ENCODE measurements at regions not wholly inside any gene's neighbourhood (a gene's known extent, or its start where the extent isn't known, plus 50 kb on each side); places are given as distances from the start of the nearest gene placed in this dataset.

DNA sequence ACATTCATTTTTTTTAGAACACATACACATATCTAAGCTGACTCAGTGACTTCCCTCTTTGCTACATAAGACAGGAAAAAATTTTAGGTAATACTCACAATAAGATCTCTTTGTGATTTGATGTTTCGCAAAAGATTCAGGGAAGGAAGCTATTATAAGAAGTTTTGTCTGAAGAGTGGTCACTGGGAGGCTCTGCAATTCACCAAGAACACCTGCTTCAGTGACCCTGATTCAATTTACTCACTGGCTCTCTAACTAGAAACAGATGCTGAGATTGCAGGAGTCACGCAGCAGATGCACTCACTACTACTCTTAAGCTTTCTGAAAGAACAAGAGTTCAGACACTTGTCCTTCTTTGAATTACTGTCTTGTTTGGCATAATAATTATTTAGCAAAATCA, 193.6 kb upstream of the DDI1 start:
- no CpG with 5 or more reads among the region's 2 CpGs for WGBS (ENCODE audit: insufficient coverage)
- no peaks in the 10 kb centered on the region for H3K9me3 Mint-ChIP-seq
- ATAC-seq (replicated peaks in 1 of 4) = no peak

DNA sequence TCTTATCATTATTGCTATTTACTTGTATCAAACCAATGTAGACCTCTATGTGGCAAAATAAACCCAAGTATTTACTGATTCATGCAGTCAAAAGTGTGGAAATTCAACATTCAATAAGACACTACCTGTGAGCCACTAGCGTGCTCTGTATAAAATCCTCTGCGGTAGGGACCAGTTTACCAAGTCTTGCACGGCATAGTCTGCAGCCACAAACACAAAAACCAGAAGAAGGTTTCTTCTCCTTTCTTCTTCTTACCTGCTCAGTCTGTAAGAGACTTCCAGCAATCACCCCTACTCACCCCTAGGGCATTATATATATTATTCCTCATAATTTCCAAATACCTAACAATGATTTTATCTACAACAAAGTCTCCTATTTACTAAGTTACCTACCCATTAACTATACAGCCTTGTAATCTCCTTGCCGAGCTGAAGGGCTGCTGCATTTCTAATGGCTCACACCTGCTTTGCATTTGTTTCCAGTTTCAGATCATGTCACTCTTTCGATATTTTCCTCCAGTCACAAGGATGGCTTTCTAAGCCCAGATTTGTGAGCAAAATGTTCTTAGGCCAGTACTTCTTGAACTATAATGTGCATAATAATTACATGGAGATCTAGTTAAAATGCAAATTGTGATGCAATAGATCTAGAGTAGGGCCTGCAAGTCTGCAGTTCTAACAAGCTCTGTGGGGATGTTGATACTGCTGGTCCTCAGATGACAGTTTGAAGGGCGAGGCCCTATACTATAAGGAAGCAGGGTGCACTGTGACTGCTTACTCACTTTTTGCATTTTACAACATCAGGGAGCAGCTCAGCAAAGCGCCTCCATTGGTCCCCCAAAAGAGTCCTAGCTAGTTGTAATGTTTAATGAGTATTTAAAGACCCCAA, 191.9 kb upstream of the DDI1 start:
- WGBS (ENCODE audit: insufficient coverage) = 66% methylated on average over 5 of the region's 7 CpGs
- H3K27me3 ChIP-seq (replicated peaks in 1 of 2; ENCODE audit: control insufficient read depth in 2 of 2, extremely low read depth in 1 of 2, insufficient read depth in 2 of 2, low read length in 1 of 2) = no peaks in the 10 kb centered on the region

More for the DNA sequence above, 193.6 kb upstream of the DDI1 start:
- no peak overlapping the region for H3K27ac Mint-ChIP-seq
- no peak overlapping the region for H3K27ac ChIP-seq (ENCODE audit: low read length)
- no peaks in the 10 kb centered on the region for H3K36me3 ChIP-seq (ENCODE audit: control insufficient read depth in 2 of 2, extremely low read depth in 1 of 2, insufficient read depth in 1 of 2, low read length in 1 of 2)
- ChIA-PET POLR2A (no interaction called here), CTCF (interaction anchor here (0.6 to 0.7 kb wide), 2 partner anchors 8 to 1853 kb away, joined by 3 to 5 read pairs; no protein-coding TSS in a partner anchor)
- H3K36me3 Mint-ChIP-seq = no peaks in the 10 kb centered on the region
- no peaks in the 10 kb centered on the region for H3K4me1 Mint-ChIP-seq
- H3K4me3 Mint-ChIP-seq = no peak overlapping the region
- H3K4me1 ChIP-seq (ENCODE audit: control insufficient read depth in 1 of 2, extremely low read depth in 1 of 2, insufficient read depth in 2 of 2, low read length in 2 of 2) = no peaks in the 10 kb centered on the region
- H3K27me3 ChIP-seq (replicated peaks in 1 of 2; ENCODE audit: control insufficient read depth in 2 of 2, extremely low read depth in 1 of 2, insufficient read depth in 2 of 2, low read length in 1 of 2) = no peaks in the 10 kb centered on the region
- no peaks in the 10 kb centered on the region for H3K27me3 Mint-ChIP-seq
- H3K9me3 ChIP-seq = no peaks in the 10 kb centered on the region
- DNase-seq = no peak
- no peak overlapping the region for H3K4me3 ChIP-seq (ENCODE audit: control insufficient read depth in 1 of 2, extremely low read depth in 1 of 2, low read length in 1 of 2)

DNA sequence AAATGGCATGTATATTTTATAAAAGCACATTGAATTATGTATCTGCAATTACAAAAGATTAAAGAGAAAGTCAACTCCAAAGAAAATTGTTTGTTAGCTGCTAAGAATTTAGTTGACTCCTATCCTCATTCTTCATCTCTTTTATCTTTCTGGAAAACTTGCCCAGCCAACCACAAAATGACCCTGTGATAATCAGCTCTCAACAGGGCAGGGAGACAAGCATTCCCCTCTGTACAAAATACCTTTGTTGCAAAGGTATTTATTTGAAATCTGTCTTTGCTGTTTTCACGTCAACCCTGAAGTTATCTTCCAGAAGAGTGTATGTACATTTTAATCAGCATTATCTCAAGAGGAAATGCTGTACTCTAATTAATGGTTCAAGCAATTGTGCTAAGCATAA, 191.1 kb upstream of the DDI1 start:
- Mint-ChIP-seq H3K27me3 (no peaks in the 10 kb centered on the region), H3K36me3 (no peaks in the 10 kb centered on the region), H3K9me3 (no peaks in the 10 kb centered on the region), H3K4me1 (no peaks in the 10 kb centered on the region), H3K4me3 (no peak overlapping the region), H3K27ac (no peak overlapping the region)
- no peaks in the 10 kb centered on the region for H3K9me3 ChIP-seq
- CTCF ChIA-PET = no interaction called here
- H3K27ac ChIP-seq (ENCODE audit: low read length) = no peak overlapping the region
- no peak overlapping the region for H3K4me3 ChIP-seq (ENCODE audit: control insufficient read depth in 1 of 2, extremely low read depth in 1 of 2, low read length in 1 of 2)
- DNase-seq (no peak), ATAC-seq (replicated peaks in 1 of 4) (no peak)
- POLR2A ChIA-PET = no interaction called here
- H3K36me3 ChIP-seq (ENCODE audit: control insufficient read depth in 2 of 2, extremely low read depth in 1 of 2, insufficient read depth in 1 of 2, low read length in 1 of 2) = no peaks in the 10 kb centered on the region
- no peaks in the 10 kb centered on the region for H3K4me1 ChIP-seq (ENCODE audit: control insufficient read depth in 1 of 2, extremely low read depth in 1 of 2, insufficient read depth in 2 of 2, low read length in 2 of 2)
- WGBS (ENCODE audit: insufficient coverage) = no CpG with 5 or more reads among the region's 1 CpG
- H3K27me3 ChIP-seq (replicated peaks in 1 of 2; ENCODE audit: control insufficient read depth in 2 of 2, extremely low read depth in 1 of 2, insufficient read depth in 2 of 2, low read length in 1 of 2) = no peaks in the 10 kb centered on the region

More for the DNA sequence above, 191.9 kb upstream of the DDI1 start:
- H3K9me3 Mint-ChIP-seq = no peaks in the 10 kb centered on the region
- H3K4me3 ChIP-seq (ENCODE audit: control insufficient read depth in 1 of 2, extremely low read depth in 1 of 2, low read length in 1 of 2) = no peak overlapping the region
- H3K9me3 ChIP-seq = no peaks in the 10 kb centered on the region
- CTCF ChIA-PET = no interaction called here
- H3K4me3 Mint-ChIP-seq = no peak overlapping the region
- H3K4me1 Mint-ChIP-seq = no peaks in the 10 kb centered on the region
- no peaks in the 10 kb centered on the region for H3K36me3 Mint-ChIP-seq
- ATAC-seq (replicated peaks in 1 of 4) (no peak), DNase-seq (no peak)
- H3K27ac Mint-ChIP-seq = no peak overlapping the region
- no peaks in the 10 kb centered on the region for H3K4me1 ChIP-seq (ENCODE audit: control insufficient read depth in 1 of 2, extremely low read depth in 1 of 2, insufficient read depth in 2 of 2, low read length in 2 of 2)
- no peaks in the 10 kb centered on the region for H3K27me3 Mint-ChIP-seq
- POLR2A ChIA-PET = no interaction called here
- H3K27ac ChIP-seq (ENCODE audit: low read length) = no peak overlapping the region
- no peaks in the 10 kb centered on the region for H3K36me3 ChIP-seq (ENCODE audit: control insufficient read depth in 2 of 2, extremely low read depth in 1 of 2, insufficient read depth in 1 of 2, low read length in 1 of 2)

DNA sequence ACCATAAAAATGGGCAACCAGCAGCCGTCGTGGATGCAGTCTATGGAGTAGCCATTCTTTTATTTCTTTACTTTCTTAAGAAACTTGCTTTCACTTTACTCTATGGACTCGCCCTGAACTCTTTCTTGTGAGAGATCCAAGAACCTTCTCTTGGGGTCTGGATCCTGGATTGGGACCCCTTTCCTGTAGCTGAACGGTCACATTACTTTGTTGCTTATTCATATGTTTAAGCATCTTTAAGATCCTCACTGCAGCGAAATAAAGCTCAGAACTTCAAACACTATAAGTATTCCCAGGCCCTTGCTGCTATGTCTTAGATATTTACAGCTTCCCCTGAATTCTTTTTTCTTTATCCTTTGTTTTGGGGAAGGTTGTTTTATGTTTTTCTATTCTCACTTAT, 187.8 kb upstream of the DDI1 start:
- no peak for ATAC-seq (replicated peaks in 1 of 4)
- H3K4me3 Mint-ChIP-seq = no peak overlapping the region

DNA sequence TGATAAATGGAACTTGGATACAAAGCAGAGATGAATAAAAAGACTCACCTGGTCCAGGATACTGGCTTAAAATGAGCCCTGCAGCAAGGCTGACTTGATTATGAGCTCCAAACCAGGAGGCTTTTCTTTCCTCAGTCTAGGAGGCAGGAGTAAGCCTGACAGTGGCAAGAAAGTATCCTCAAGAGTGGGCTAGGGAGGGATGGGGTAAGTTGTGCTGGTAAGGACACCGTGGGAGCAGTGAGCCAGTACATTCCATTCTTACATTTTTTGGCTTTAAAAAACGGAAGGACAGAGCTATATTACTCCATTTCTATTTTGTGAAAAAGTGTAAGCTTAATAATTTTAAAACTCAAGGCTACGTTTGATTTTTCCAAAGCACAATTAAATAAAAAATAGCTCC, 187.1 kb upstream of the DDI1 start:
- Histone ChIP-seq H3K4me1 (ENCODE audit: control insufficient read depth in 1 of 2, extremely low read depth in 1 of 2, insufficient read depth in 2 of 2, low read length in 2 of 2) (peaks cover 0 to 2% of the 10 kb centered on the region in 2 experiments), H3K9me3 (no peaks in the 10 kb centered on the region), H3K27me3 (replicated peaks in 1 of 2; ENCODE audit: control insufficient read depth in 2 of 2, extremely low read depth in 1 of 2, insufficient read depth in 2 of 2, low read length in 1 of 2) (no peaks in the 10 kb centered on the region), H3K4me3 (ENCODE audit: control insufficient read depth in 1 of 2, extremely low read depth in 1 of 2, low read length in 1 of 2) (no peak overlapping the region), H3K36me3 (ENCODE audit: control insufficient read depth in 2 of 2, extremely low read depth in 1 of 2, insufficient read depth in 1 of 2, low read length in 1 of 2) (no peaks in the 10 kb centered on the region), H3K27ac (ENCODE audit: low read length) (no peak overlapping the region)
- H3K9me3 Mint-ChIP-seq = no peaks in the 10 kb centered on the region
- ChIA-PET CTCF (no interaction called here), POLR2A (no interaction called here)
- no peak overlapping the region for H3K4me3 Mint-ChIP-seq
- no CpG with 5 or more reads among the region's 3 CpGs for WGBS (ENCODE audit: insufficient coverage)
- no peaks in the 10 kb centered on the region for H3K27me3 Mint-ChIP-seq
- no peak for ATAC-seq (replicated peaks in 1 of 4)
- H3K27ac Mint-ChIP-seq = no peak overlapping the region
- no peaks in the 10 kb centered on the region for H3K36me3 Mint-ChIP-seq
- no peaks in the 10 kb centered on the region for H3K4me1 Mint-ChIP-seq
- no peak for DNase-seq

More for the DNA sequence above, 187.8 kb upstream of the DDI1 start:
- H3K27me3 Mint-ChIP-seq = no peaks in the 10 kb centered on the region
- no peaks in the 10 kb centered on the region for H3K9me3 ChIP-seq
- peaks cover 0 to 2% of the 10 kb centered on the region in 2 experiments for H3K4me1 ChIP-seq (ENCODE audit: control insufficient read depth in 1 of 2, extremely low read depth in 1 of 2, insufficient read depth in 2 of 2, low read length in 2 of 2)
- 60% methylated on average over 1 of the region's 5 CpGs for WGBS (ENCODE audit: insufficient coverage)
- no peak overlapping the region for H3K4me3 ChIP-seq (ENCODE audit: control insufficient read depth in 1 of 2, extremely low read depth in 1 of 2, low read length in 1 of 2)
- no peaks in the 10 kb centered on the region for H3K36me3 ChIP-seq (ENCODE audit: control insufficient read depth in 2 of 2, extremely low read depth in 1 of 2, insufficient read depth in 1 of 2, low read length in 1 of 2)
- no peaks in the 10 kb centered on the region for H3K4me1 Mint-ChIP-seq
- no peak for DNase-seq
- no peak overlapping the region for H3K27ac Mint-ChIP-seq
- POLR2A ChIA-PET = no interaction called here
- no peaks in the 10 kb centered on the region for H3K9me3 Mint-ChIP-seq
- no peak overlapping the region for H3K27ac ChIP-seq (ENCODE audit: low read length)
- no peaks in the 10 kb centered on the region for H3K36me3 Mint-ChIP-seq
- no peaks in the 10 kb centered on the region for H3K27me3 ChIP-seq (replicated peaks in 1 of 2; ENCODE audit: control insufficient read depth in 2 of 2, extremely low read depth in 1 of 2, insufficient read depth in 2 of 2, low read length in 1 of 2)
- CTCF ChIA-PET = no interaction called here

DNA sequence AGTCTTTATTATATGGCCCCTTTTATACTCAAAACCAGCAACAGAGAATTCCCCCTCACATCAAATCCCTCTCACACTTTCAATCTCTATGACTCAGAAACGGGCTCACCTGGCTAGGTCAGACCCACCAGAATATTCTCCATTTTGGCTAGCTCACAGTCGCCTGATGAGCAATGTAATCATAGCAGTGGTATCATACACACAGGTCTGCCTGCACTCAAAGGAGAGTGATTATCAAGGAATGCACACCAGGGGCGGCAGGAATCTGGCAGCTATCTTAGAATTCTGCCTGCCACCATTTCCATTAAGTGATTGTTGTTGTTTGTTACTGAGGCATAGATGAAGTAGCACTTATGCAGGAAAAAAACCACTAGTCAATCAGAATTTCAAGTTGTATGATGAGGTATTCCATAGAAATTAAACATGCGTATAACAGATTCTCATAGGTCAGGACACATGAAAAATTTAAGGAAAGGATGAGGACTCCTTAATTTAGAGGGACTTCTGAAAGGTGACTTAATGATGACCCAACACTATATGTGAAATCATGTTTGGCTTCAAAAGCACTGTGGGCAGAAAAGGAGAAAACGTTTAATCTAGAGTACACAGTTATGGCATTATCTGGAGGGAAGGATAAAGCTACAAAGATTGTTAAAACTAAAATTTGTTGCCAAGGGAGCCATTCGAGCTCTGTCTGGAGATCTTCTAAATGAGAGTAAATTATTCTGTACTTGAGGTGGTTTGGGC, 185.8 kb upstream of the DDI1 start:
- H3K4me3 Mint-ChIP-seq = no peak overlapping the region
- H3K36me3 Mint-ChIP-seq = no peaks in the 10 kb centered on the region
- Histone ChIP-seq H3K27ac (ENCODE audit: low read length) (no peak overlapping the region), H3K4me3 (ENCODE audit: control insufficient read depth in 1 of 2, extremely low read depth in 1 of 2, low read length in 1 of 2) (no peak overlapping the region), H3K4me1 (ENCODE audit: control insufficient read depth in 1 of 2, extremely low read depth in 1 of 2, insufficient read depth in 2 of 2, low read length in 2 of 2) (peaks cover 0 to 2% of the 10 kb centered on the region in 2 experiments), H3K36me3 (ENCODE audit: control insufficient read depth in 2 of 2, extremely low read depth in 1 of 2, insufficient read depth in 1 of 2, low read length in 1 of 2) (no peaks in the 10 kb centered on the region), H3K9me3 (no peaks in the 10 kb centered on the region), H3K27me3 (replicated peaks in 1 of 2; ENCODE audit: control insufficient read depth in 2 of 2, extremely low read depth in 1 of 2, insufficient read depth in 2 of 2, low read length in 1 of 2) (no peaks in the 10 kb centered on the region)
- 56% methylated on average over 2 of the region's 6 CpGs for WGBS (ENCODE audit: insufficient coverage)
- POLR2A ChIA-PET = no interaction called here
- no peaks in the 10 kb centered on the region for H3K9me3 Mint-ChIP-seq
- ATAC-seq (replicated peaks in 1 of 4) (no peak), DNase-seq (no peak)
- no peaks in the 10 kb centered on the region for H3K4me1 Mint-ChIP-seq
- CTCF ChIA-PET = no interaction called here
- H3K27me3 Mint-ChIP-seq = no peaks in the 10 kb centered on the region
- no peak overlapping the region for H3K27ac Mint-ChIP-seq

Measured in T-cell (primary cell).